Trophoblast cell (in vitro differentiated cells and primary cell): ENCODE measurements at regions not wholly inside any gene's neighbourhood (a gene's known extent, or its start where the extent isn't known, plus 50 kb on each side); places are given as distances from the start of the nearest gene placed in this dataset.
"Not testable (repeated sequence)": the region's sequence is repeated elsewhere in the genome, so short reads cannot be mapped to it uniquely, and the experiment has no call there.

ENCODE experiments used
- DNase-seq, 2 donors: peaks; one replicate each; pipeline ENCODE4 v3.0.0-alpha.2; 2016
- H2AFZ ChIP-seq: 2 replicates; pipeline ENCODE4 v1.6.1; 2013; ENCODE audit warnings: low read length, moderate library complexity, mild to moderate bottlenecking; ENCODE audit not compliant: insufficient read depth, poor library complexity
- H2AK5ac ChIP-seq: 2 replicates; pipeline ENCODE4 v1.6.1; 2013; ENCODE audit warnings: mild to moderate bottlenecking, low read length
- H2BK120ac ChIP-seq: 2 replicates; pipeline ENCODE4 v1.6.1; 2013; ENCODE audit warnings: low read length, mild to moderate bottlenecking, moderate library complexity; ENCODE audit not compliant: insufficient read depth, poor library complexity
- H2BK12ac ChIP-seq: 2 replicates; pipeline ENCODE4 v1.6.1; 2013; ENCODE audit warnings: mild to moderate bottlenecking, low read length, moderate library complexity
- H2BK5ac ChIP-seq: 2 replicates; pipeline ENCODE4 v1.6.1; 2013; ENCODE audit warnings: low read length, low read depth, moderate library complexity, mild to moderate bottlenecking; ENCODE audit not compliant: poor library complexity
- H3K14ac ChIP-seq: 2 replicates; pipeline ENCODE4 v1.6.1; 2013; ENCODE audit warnings: mild to moderate bottlenecking, low read length
- H3K18ac ChIP-seq: 2 replicates; pipeline ENCODE4 v1.6.1; 2013; ENCODE audit warnings: mild to moderate bottlenecking, low read length
- H3K23ac ChIP-seq: 2 replicates; pipeline ENCODE4 v1.6.1; 2013; ENCODE audit warnings: low read length
- H3K27ac ChIP-seq: 2 replicates; pipeline ENCODE4 v1.5.1; 2013; ENCODE audit warnings: low read depth, mild to moderate bottlenecking, inconsistent platforms, low read length, moderate library complexity
- H3K27me3 ChIP-seq: 2 replicates; pipeline ENCODE4 v1.6.1; 2013; ENCODE audit warnings: inconsistent platforms, mild to moderate bottlenecking, low read length, moderate library complexity; ENCODE audit not compliant: insufficient read depth
- H3K36me3 ChIP-seq, 2 experiments: 1 replicate in 1 of 2; 2 replicates in 1 of 2; pipeline ENCODE4 v1.6.1; 2013; ENCODE audit warnings: low read length in 2 of 2, mild to moderate bottlenecking in 2 of 2, moderate library complexity in 1 of 2; ENCODE audit not compliant: insufficient read depth in 2 of 2, control insufficient read depth in 1 of 2
- H3K4ac ChIP-seq: 2 replicates; pipeline ENCODE4 v1.6.1; 2013; ENCODE audit warnings: low read depth, mild to moderate bottlenecking, low read length, moderate library complexity
- H3K4me1 ChIP-seq, 2 experiments: 1 replicate in 1 of 2; 2 replicates in 1 of 2; pipeline ENCODE4 v1.6.1; 2013; ENCODE audit warnings: low read length in 2 of 2, mild to moderate bottlenecking in 2 of 2, moderate library complexity in 1 of 2; ENCODE audit not compliant: insufficient read depth in 2 of 2, control insufficient read depth in 1 of 2
- H3K4me2 ChIP-seq: 2 replicates; pipeline ENCODE4 v1.6.1; 2013; ENCODE audit warnings: inconsistent platforms, mild to moderate bottlenecking, low read length, moderate library complexity
- H3K4me3 ChIP-seq: 2 replicates; pipeline ENCODE4 v1.5.1; 2013; ENCODE audit warnings: mild to moderate bottlenecking, low read depth, low read length, inconsistent platforms
- H3K79me1 ChIP-seq: one replicate; pipeline ENCODE4 v1.6.1; 2013; ENCODE audit warnings: low read length
- H3K79me2 ChIP-seq: 2 replicates; pipeline ENCODE4 v1.6.1; 2013; ENCODE audit warnings: low read length, mild to moderate bottlenecking; ENCODE audit not compliant: control insufficient read depth, insufficient read depth, poor library complexity
- H3K9ac ChIP-seq: 2 replicates; pipeline ENCODE4 v1.6.1; 2013; ENCODE audit warnings: mild to moderate bottlenecking, low read length
- H3K9me3 ChIP-seq: 2 replicates; pipeline ENCODE4 v1.6.1; 2013; ENCODE audit warnings: low read depth, mild to moderate bottlenecking, control low read depth, inconsistent platforms, low read length; ENCODE audit not compliant: insufficient read depth
- H4K12ac ChIP-seq: 2 replicates; pipeline ENCODE4 v1.6.1; 2013; ENCODE audit warnings: low read depth, mild to moderate bottlenecking, low read length, moderate library complexity
- H4K8ac ChIP-seq: 2 replicates; pipeline ENCODE4 v1.6.1; 2013; ENCODE audit warnings: low read depth, mild to moderate bottlenecking, low read length, moderate library complexity
- H4K91ac ChIP-seq: one replicate; pipeline ENCODE4 v1.6.1; 2013; ENCODE audit warnings: low read depth, mild to moderate bottlenecking, low read length, moderate library complexity
- WGBS: extraction: QIAGEN DNeasy Blood & Tissue Kit; methylation state at CpG from one replicate; pipeline ENCODE4 v1.1.7; 2013; ENCODE audit warnings: missing lambda C conversion rate; ENCODE audit not compliant: insufficient read length, insufficient coverage; ENCODE audit errors: extremely low coverage; 5-methylcytosine and 5-hydroxymethylcytosine counted together

DNA sequence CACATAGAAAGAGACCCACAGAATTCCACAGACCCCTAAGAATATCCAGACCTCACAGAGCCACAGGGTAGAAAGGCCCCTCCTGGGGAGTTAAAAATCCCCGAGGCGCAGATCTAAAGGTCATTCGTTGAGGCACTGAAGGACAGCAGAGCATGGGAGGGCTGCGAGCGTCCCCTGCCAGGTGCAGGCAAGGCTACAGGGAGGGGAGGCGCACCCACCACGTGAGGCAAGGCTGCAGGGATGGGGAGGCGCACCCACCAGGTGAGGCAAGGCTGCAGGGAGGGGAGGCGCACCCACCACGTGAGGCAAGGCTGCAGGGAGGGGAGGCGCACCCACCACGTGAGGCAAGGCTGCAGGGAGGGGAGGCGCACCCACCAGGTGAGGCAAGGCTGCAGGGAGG is 785.6 kb upstream of the FRG1 start:
- H3K14ac ChIP-seq, H3K9me3 ChIP-seq, H3K4me1 ChIP-seq, DNase-seq, H3K18ac ChIP-seq, H2BK12ac ChIP-seq, H3K9ac ChIP-seq, H3K36me3 ChIP-seq, H4K91ac ChIP-seq, H3K4me3 ChIP-seq, H3K4ac ChIP-seq, H2BK120ac ChIP-seq, H3K79me2 ChIP-seq, H3K27ac ChIP-seq, H3K27me3 ChIP-seq, H3K79me1 ChIP-seq, H2AFZ ChIP-seq, H2AK5ac ChIP-seq, H2BK5ac ChIP-seq, H4K12ac ChIP-seq, H3K4me2 ChIP-seq, H3K23ac ChIP-seq, H4K8ac ChIP-seq: not testable (repeated sequence)
- no CpG with 5 or more reads among the region's 13 CpGs for WGBS

DNA sequence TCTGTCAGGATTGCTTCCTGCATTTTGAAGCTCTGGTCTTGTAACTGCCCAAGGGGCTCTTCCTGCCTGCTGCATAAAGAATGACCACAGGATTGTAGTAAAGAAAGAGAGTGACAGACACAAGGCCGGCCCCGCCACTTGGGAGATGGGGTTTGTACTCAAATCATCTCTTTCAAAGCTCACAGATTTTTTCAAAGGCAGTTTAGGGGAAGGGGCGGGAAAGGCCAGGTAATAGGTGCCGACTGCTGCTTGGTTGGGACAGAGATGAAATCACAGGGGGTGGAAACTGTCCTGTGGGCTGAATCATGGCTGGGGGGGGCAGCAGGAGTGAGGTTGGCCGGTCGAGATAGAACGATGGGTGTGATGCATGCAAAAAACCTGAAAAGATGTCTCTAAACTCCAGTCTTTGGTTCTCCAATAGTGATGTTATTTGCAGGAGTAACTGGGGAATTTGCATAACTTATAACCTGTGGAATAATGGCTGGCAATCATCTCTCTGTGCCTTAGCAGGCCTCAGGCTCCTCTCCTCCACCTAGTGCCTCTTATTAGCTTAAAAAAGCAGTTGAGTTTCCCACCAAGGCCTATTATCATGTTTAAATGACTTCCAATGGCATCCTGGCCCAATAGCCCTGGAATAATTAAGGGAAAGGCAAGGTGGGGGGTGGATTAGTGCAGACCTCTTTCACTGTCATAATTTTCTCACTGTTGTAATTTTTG is 778.4 kb upstream of the FRG1 start:
- H2AFZ ChIP-seq: no peak overlapping the region
- no peak overlapping the region for H2AK5ac ChIP-seq
- no peak overlapping the region for H2BK120ac ChIP-seq
- no peak overlapping the region for H2BK12ac ChIP-seq
- DNase-seq: no peak
- no peaks in the 10 kb centered on the region for H3K79me1 ChIP-seq
- no peak overlapping the region for H4K91ac ChIP-seq
- H4K8ac ChIP-seq: no peak overlapping the region
- no CpG with 5 or more reads among the region's 7 CpGs for WGBS
- H3K36me3 ChIP-seq: no peaks in the 10 kb centered on the region
- no peak overlapping the region for H3K4me2 ChIP-seq
- H3K9ac ChIP-seq: no peak overlapping the region
- H4K12ac ChIP-seq: no peak overlapping the region
- no peak overlapping the region for H3K4ac ChIP-seq
- no peaks in the 10 kb centered on the region for H3K9me3 ChIP-seq
- no peak overlapping the region for H3K4me3 ChIP-seq
- no peak overlapping the region for H3K14ac ChIP-seq
- H3K23ac ChIP-seq: no peak overlapping the region
- H3K18ac ChIP-seq: no peak overlapping the region
- H3K27me3 ChIP-seq: no peaks in the 10 kb centered on the region
- H3K79me2 ChIP-seq: no peaks in the 10 kb centered on the region
- no peak overlapping the region for H3K27ac ChIP-seq
- H3K4me1 ChIP-seq: peaks cover 0 to 2% of the 10 kb centered on the region in 2 experiments
- no peak overlapping the region for H2BK5ac ChIP-seq

DNA sequence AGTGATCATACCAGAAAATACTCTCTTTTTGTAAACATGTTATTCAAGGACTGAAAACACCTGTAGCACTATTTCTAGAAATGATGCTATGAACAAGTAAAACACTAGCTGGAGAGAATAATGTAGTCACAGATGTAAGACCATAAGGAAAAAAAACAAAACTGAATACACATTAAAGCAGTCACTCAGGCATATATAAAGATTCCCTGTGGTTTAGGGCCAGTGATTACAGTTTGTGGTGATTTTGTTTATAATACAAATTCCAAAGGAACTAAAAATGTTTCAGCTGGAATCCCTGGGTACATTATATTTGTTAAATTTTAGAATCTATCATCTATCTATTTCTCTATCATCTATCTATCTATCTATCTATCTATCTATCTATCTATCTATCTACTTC is 777.8 kb upstream of the FRG1 start:
- H3K36me3 ChIP-seq: no peaks in the 10 kb centered on the region
- no peak overlapping the region for H3K14ac ChIP-seq
- H3K4me1 ChIP-seq: peaks cover 0 to 2% of the 10 kb centered on the region in 2 experiments
- no peak overlapping the region for H4K12ac ChIP-seq
- H3K4me3 ChIP-seq: no peak overlapping the region
- no peak overlapping the region for H3K4ac ChIP-seq
- H3K9me3 ChIP-seq: no peaks in the 10 kb centered on the region
- H2AFZ ChIP-seq: no peak overlapping the region
- no peak overlapping the region for H2BK120ac ChIP-seq
- H2BK5ac ChIP-seq: no peak overlapping the region
- no peak overlapping the region for H3K27ac ChIP-seq
- H2AK5ac ChIP-seq: no peak overlapping the region
- H3K79me1 ChIP-seq: no peaks in the 10 kb centered on the region
- H3K4me2 ChIP-seq: no peak overlapping the region
- H3K9ac ChIP-seq: no peak overlapping the region
- DNase-seq: no peak
- H3K79me2 ChIP-seq: no peaks in the 10 kb centered on the region
- no peak overlapping the region for H3K23ac ChIP-seq
- H4K91ac ChIP-seq: no peak overlapping the region
- H2BK12ac ChIP-seq: no peak overlapping the region
- H4K8ac ChIP-seq: no peak overlapping the region
- no peaks in the 10 kb centered on the region for H3K27me3 ChIP-seq
- no peak overlapping the region for H3K18ac ChIP-seq

DNA sequence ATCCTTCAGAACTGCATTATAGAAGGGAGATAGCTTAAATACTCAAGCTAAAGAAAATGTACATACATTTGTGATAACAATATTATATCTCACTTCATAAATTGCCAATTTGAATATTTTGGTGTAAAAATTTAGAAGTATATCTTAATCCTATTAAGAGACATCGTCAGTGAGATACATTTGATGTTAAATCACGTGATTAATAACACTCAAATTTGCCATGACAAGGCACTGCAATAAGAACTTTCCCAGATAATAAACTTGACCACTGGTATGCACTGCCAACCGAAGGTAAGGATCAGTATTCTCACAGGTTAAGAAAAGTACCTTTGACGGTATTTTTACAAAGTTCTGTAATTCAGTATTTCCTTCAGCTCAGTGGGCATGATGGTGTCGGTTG is 764.7 kb upstream of the FRG1 start:
- H3K79me2 ChIP-seq: no peaks in the 10 kb centered on the region
- no peak overlapping the region for H3K14ac ChIP-seq
- no peaks in the 10 kb centered on the region for H3K36me3 ChIP-seq
- no CpG with 5 or more reads among the region's 5 CpGs for WGBS
- no peak overlapping the region for H4K12ac ChIP-seq
- H3K4ac ChIP-seq: no peak overlapping the region
- no peaks in the 10 kb centered on the region for H3K79me1 ChIP-seq
- no peaks in the 10 kb centered on the region for H3K9me3 ChIP-seq
- no peak for DNase-seq
- no peak overlapping the region for H3K4me2 ChIP-seq
- no peak overlapping the region for H3K9ac ChIP-seq
- H3K4me3 ChIP-seq: no peak overlapping the region
- no peak overlapping the region for H3K23ac ChIP-seq
- no peaks in the 10 kb centered on the region for H3K4me1 ChIP-seq
- no peak overlapping the region for H3K18ac ChIP-seq
- H2AK5ac ChIP-seq: no peak overlapping the region
- no peaks in the 10 kb centered on the region for H3K27me3 ChIP-seq
- no peak overlapping the region for H4K91ac ChIP-seq
- no peak overlapping the region for H3K27ac ChIP-seq
- no peak overlapping the region for H2BK12ac ChIP-seq
- no peak overlapping the region for H4K8ac ChIP-seq
- no peak overlapping the region for H2AFZ ChIP-seq
- H2BK120ac ChIP-seq: no peak overlapping the region
- H2BK5ac ChIP-seq: no peak overlapping the region
